ENCODE measurements at regions not wholly inside any gene's neighbourhood (a gene's known extent, or its start where the extent isn't known, plus 50 kb on each side); places are given as distances from the start of the nearest gene placed in this dataset.
"Not testable (repeated sequence)": the region's sequence is repeated elsewhere in the genome, so short reads cannot be mapped to it uniquely, and the experiment has no call there.

DNA sequence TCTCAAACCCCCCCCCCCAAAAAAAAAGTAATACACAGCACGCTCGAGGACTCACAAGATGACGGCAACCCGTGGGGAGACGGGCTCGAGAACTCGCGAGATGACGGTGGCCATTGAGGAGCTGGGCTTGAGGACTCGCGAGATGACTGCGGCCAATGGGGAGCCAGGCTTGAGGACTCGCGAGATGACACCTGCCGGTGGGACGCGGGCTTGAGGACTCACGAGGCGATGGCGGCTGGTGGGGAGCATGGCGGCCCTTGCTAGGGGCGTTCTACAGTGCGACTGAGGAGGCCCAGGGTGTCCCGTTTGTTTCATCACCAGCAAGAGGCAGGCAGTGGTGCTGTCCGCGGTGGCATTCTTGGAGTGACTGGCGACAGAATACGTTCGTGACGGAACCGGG is 172.4 kb upstream of the MAGEB16 start:
- H3K9me3 ChIP-seq (replicated peaks in 1 of 3): no peaks in the 10 kb centered on the region
- intact Hi-C loops (cut with DNase I): no loop called here
- WGBS, 4 donors: 88 to 96% (median 92%) methylated on average over 29 to 31 of the region's 31 CpGs
- TF ChIP-seq POLR2A (IDR thresholded peaks at IDR 0.05) (no peak), CTCF (IDR thresholded peaks at IDR 0.05) (no peak)
- H3K27me3 ChIP-seq: no peaks in the 10 kb centered on the region
- H3K27ac ChIP-seq: no peak overlapping the region
- H3K36me3 ChIP-seq (replicated peaks in 1 of 2): no peaks in the 10 kb centered on the region
- no peak overlapping the region for H3K4me3 ChIP-seq
- no peak for DNase-seq
- H3K4me1 ChIP-seq (replicated peaks in 1 of 2): no peaks in the 10 kb centered on the region

GRCh38 chrX:35626124-35626523 is 172.0 kb upstream of the MAGEB16 start:
- no peaks in the 10 kb centered on the region for H3K27me3 ChIP-seq
- DNase-seq: no peak
- no peak overlapping the region for H3K27ac ChIP-seq
- intact Hi-C loops (cut with DNase I): no loop called here
- no peaks in the 10 kb centered on the region for H3K36me3 ChIP-seq (replicated peaks in 1 of 2)
- TF ChIP-seq CTCF (IDR thresholded peaks at IDR 0.05): no peak
- TF ChIP-seq POLR2A (IDR thresholded peaks at IDR 0.05): no peak
- H3K4me3 ChIP-seq: no peak overlapping the region
- H3K4me1 ChIP-seq (replicated peaks in 1 of 2): no peaks in the 10 kb centered on the region
- H3K9me3 ChIP-seq (replicated peaks in 1 of 3): no peaks in the 10 kb centered on the region
- 89 to 100% (median 93%) methylated on average over 5 to 14 of the region's 14 CpGs for WGBS, 4 donors

DNA sequence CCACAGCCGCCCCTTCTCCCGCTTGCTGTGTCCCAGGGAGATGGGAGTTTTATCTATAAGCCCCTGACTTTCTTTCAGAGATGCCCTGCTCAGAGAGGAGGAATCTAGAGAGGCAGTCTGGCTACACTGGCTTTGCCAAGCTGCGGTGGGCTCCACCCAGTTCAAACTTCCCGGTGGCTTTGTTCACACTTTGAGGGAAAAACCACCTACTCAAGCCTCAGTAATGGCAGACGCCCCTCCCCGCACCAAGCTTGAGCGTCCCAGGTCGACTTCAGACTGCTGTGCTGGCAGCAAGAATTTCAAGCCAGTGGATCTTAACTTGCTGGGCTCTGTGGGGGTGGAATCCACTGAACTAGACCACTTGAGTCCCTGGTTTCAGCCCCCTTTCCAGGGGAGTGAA is 162.2 kb upstream of the MAGEB16 start:
- H3K4me3 ChIP-seq; H3K27ac ChIP-seq; intact Hi-C loops (cut with DNase I); DNase-seq; H3K36me3 ChIP-seq (replicated peaks in 1 of 2); H3K9me3 ChIP-seq (replicated peaks in 1 of 3); H3K27me3 ChIP-seq; H3K4me1 ChIP-seq (replicated peaks in 1 of 2): not testable (repeated sequence)
- 75 to 85% (median 80%) methylated on average over 3 to 8 of the region's 8 CpGs for WGBS, 4 donors

DNA sequence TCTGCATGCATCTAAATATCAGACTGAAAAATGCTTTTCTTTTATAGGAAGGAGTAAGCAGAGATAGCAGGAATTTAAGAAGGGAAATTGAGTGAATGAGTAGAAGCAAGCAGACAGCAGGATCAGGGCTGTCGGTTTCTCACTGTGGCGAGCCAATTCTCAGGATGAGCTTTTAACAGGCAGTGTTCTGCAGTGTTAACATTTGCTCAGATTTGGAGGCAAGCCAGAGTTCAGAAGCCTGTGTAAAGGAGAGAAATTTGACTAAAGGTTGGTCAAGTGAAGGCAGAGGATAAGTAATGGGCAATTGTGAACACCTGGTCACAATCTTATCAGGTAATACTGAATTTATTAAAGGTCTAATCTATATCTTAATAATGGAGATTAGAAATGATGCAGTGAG is 133.3 kb upstream of the MAGEB16 start:
- no peaks in the 10 kb centered on the region for H3K4me1 ChIP-seq (replicated peaks in 1 of 2)
- H3K4me3 ChIP-seq: no peak overlapping the region
- H3K27ac ChIP-seq: no peak overlapping the region
- peaks cover 6% of the 10 kb centered on the region for H3K27me3 ChIP-seq
- WGBS, 4 donors: 40 to 69% (median 52%) methylated on average over 2 of the region's 2 CpGs
- H3K36me3 ChIP-seq (replicated peaks in 1 of 2): no peaks in the 10 kb centered on the region
- no peaks in the 10 kb centered on the region for H3K9me3 ChIP-seq (replicated peaks in 1 of 3)
- intact Hi-C loops (cut with DNase I): no loop called here
- DNase-seq: no peak
- TF ChIP-seq CTCF (IDR thresholded peaks at IDR 0.05) (no peak), POLR2A (IDR thresholded peaks at IDR 0.05) (no peak)

GRCh38 chrX:35665311-35665710 is 132.8 kb upstream of the MAGEB16 start:
- intact Hi-C loops (cut with DNase I): no loop called here
- H3K9me3 ChIP-seq (replicated peaks in 1 of 3): no peaks in the 10 kb centered on the region
- no peak for TF ChIP-seq POLR2A (IDR thresholded peaks at IDR 0.05)
- TF ChIP-seq CTCF (IDR thresholded peaks at IDR 0.05): no peak

More at GRCh38 chrX:35665311-35665710, 132.8 kb upstream of the MAGEB16 start:
- no peak overlapping the region for H3K4me3 ChIP-seq
- no peaks in the 10 kb centered on the region for H3K36me3 ChIP-seq (replicated peaks in 1 of 2)
- no peak overlapping the region for H3K27ac ChIP-seq
- peaks cover 6% of the 10 kb centered on the region for H3K27me3 ChIP-seq
- no peaks in the 10 kb centered on the region for H3K4me1 ChIP-seq (replicated peaks in 1 of 2)
- no peak for DNase-seq

All from adrenal gland (tissue), 9 donors.